ENCODE measurements at regions not wholly inside any gene's neighbourhood (a gene's known extent, or its start where the extent isn't known, plus 50 kb on each side); places are given as distances from the start of the nearest gene placed in this dataset.

GRCh38 chrX:97747346-97747745 lies 863.6 kb downstream of the RPA4 start:
- TF ChIP-seq, protein P1, sequence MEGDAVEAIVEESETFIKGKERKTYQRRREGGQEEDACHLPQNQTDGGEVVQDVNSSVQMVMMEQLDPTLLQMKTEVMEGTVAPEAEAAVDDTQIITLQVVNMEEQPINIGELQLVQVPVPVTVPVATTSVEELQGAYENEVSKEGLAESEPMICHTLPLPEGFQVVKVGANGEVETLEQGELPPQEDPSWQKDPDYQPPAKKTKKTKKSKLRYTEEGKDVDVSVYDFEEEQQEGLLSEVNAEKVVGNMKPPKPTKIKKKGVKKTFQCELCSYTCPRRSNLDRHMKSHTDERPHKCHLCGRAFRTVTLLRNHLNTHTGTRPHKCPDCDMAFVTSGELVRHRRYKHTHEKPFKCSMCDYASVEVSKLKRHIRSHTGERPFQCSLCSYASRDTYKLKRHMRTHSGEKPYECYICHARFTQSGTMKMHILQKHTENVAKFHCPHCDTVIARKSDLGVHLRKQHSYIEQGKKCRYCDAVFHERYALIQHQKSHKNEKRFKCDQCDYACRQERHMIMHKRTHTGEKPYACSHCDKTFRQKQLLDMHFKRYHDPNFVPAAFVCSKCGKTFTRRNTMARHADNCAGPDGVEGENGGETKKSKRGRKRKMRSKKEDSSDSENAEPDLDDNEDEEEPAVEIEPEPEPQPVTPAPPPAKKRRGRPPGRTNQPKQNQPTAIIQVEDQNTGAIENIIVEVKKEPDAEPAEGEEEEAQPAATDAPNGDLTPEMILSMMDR (IDR thresholded peaks at IDR 0.05): no peak
- TF ChIP-seq POLR2A (IDR thresholded peaks at IDR 0.05): no peak
